ENCODE measurements at regions not wholly inside any gene's neighbourhood (a gene's known extent, or its start where the extent isn't known, plus 50 kb on each side); places are given as distances from the start of the nearest gene placed in this dataset.
"Not testable (repeated sequence)": the region's sequence is repeated elsewhere in the genome, so short reads cannot be mapped to it uniquely, and the experiment has no call there.

DNA sequence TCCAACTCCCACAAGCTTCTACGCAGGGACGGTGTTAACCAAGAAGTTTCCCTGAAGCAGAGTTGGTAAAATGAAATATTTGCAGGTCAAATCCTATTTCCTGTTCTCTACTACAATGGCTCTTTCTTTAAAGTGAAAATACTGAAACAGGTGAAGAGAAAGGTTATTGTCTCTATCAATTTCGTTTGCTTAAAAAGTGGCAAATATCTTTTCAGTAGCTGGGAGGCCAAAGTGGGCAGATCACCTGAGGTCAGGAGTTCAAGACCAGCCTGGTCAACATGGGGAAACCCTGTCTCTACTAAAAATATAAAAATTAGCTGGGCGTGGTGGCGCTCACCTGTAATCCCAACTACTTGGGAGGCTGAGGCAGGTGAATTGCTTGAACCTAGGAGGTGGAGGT lies 134.2 kb upstream of the TPM1 start:
- TF ChIP-seq, protein P1, sequence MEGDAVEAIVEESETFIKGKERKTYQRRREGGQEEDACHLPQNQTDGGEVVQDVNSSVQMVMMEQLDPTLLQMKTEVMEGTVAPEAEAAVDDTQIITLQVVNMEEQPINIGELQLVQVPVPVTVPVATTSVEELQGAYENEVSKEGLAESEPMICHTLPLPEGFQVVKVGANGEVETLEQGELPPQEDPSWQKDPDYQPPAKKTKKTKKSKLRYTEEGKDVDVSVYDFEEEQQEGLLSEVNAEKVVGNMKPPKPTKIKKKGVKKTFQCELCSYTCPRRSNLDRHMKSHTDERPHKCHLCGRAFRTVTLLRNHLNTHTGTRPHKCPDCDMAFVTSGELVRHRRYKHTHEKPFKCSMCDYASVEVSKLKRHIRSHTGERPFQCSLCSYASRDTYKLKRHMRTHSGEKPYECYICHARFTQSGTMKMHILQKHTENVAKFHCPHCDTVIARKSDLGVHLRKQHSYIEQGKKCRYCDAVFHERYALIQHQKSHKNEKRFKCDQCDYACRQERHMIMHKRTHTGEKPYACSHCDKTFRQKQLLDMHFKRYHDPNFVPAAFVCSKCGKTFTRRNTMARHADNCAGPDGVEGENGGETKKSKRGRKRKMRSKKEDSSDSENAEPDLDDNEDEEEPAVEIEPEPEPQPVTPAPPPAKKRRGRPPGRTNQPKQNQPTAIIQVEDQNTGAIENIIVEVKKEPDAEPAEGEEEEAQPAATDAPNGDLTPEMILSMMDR (IDR thresholded peaks at IDR 0.05) = not testable (repeated sequence)
- TF ChIP-seq POLR2A, EP300, POLR2AphosphoS5 (IDR thresholded peaks at IDR 0.05): not testable (repeated sequence)
